Activated naive CD4-positive, alpha-beta T cell treated with anti-CD3 and anti-CD28 coated beads, Interleukin-2, amount 50 U/mL, for 72 hours (primary cell): ENCODE measurements at regions not wholly inside any gene's neighbourhood (a gene's known extent, or its start where the extent isn't known, plus 50 kb on each side); places are given as distances from the start of the nearest gene placed in this dataset.
A peak's percentile ranks its signal among the peaks of the same experiment; 100 is the strongest.

Experiments
- ATAC-seq, 2 donors: fragments of 150-1000 bp; cut with Tn5 transposase; 2 replicates each; pipeline ENCODE4 v1.10.0; 2021; ENCODE audit warnings: mild to moderate bottlenecking in 2 of 2, moderate library complexity in 2 of 2
- DNase-seq, 2 donors: peaks; one replicate each; pipeline ENCODE4 v3.0.0; 2021 to 2022; ENCODE audit warnings: low spot score in 2 of 2
- H3K27ac Mint-ChIP-seq, 2 donors: one replicate each; pipeline ENCODE4 v1.8.0; 2022; ENCODE audit warnings: mild to moderate bottlenecking in 2 of 2, mixed read lengths in 2 of 2
- H3K36me3 Mint-ChIP-seq, 2 donors: one replicate each; pipeline ENCODE4 v1.8.0; 2022; ENCODE audit warnings: mixed read lengths in 2 of 2
- H3K9me3 Mint-ChIP-seq, 2 donors: one replicate each; pipeline ENCODE4 v1.8.0; 2022; ENCODE audit warnings: mixed read lengths in 2 of 2

DNA sequence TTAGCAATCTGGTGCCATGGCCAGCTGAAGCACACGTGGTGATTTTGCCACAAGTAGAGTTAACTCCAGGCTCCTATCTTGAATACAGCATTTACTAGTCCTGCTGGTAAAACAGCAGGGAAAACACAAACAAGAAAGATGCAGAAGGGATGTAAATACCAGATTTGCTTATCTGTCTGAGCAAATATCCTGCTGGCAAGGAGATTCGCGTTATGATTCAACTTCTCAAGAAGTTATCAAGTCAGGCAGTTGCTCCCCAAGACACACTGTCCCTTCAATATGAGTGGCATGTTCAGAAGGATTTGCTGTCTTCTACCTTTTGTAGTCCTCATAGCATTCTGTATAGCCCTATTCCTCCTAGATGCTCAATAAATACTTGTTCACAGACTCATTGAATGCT is 171.2 kb upstream of the EGLN3 start:
- ATAC-seq (no peak), DNase-seq (no peak)
- H3K9me3 Mint-ChIP-seq = no peaks in the 10 kb centered on the region
- H3K36me3 Mint-ChIP-seq = no peaks in the 10 kb centered on the region
- H3K27ac Mint-ChIP-seq = no peak overlapping the region

DNA sequence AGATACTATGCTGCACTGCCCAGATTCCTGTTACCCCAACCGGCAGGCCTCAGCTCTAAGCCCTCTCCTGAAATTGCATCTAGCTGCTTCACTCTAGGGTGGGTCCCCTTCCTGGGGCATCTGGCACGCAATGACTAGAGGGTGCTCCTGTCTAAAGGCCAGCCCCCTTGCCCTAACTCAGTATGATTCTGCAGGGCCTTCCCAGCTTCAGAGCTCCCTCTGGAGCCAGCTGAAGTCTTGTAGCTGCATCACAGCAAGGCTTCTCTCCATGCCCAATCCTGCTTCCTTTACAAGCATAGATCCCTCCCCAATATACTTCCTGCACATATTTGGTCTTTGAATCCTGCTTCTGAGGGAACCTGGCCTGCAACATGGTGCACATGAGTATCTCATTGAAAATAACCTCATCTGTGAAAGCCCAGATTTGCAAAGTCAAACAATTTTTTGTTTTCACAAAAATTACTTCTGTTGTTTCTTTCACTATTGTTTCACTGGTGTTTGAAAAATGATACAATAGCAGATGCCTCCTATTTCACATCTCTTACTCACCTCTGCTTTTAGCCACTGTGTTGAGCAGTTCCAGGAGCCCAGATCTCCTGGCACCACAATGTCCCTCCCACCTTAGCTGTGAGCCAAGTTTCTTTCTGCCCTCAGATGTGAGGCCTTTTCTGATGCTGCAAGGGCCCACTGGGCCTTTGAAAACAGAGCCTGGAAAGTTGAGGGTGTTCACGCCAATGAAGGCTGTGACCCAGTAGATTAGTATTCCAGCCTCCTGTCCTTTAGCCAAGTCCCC is 169.5 kb upstream of the EGLN3 start:
- no peak for DNase-seq
- ATAC-seq = peak in 1 of 2 donors; percentile 68
- Mint-ChIP-seq H3K27ac (no peak overlapping the region), H3K36me3 (no peaks in the 10 kb centered on the region), H3K9me3 (peaks cover 0 to 5% of the 10 kb centered on the region in 2 donors)

DNA sequence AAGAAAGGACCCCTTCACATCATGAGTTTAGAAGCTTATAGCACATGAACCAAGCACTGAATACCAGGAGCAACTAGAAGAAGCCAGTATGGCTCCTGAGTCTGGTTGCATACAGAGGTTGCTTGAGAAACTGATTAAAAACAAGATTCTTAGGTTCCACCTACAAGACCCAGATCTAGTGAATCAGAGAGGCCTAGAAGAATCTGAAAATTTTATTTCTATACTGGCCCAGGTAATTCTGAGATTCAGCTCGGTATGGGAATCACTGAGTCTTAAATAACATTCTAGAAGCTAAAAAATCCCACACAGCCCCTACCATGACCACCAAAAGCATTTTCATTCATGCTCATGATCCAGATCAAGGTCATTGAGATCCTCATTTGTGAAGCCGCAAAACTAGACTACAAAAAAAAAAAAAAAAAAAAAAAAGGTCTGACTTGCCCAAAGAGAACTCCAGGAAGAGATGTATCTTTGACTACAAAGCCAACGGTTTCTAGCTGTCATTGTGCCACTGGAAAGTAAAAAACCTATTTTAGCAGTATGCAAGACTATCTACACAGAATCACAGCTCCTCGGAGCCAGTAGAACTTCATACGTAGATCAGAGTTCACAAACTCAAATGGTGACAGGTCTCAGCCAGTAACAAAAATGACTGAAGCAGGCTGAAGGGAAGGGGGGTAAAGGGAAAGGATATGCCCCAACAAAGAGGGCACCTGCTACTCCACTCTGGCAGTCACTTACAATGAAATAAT is 168.4 kb upstream of the EGLN3 start:
- Mint-ChIP-seq H3K36me3 (no peaks in the 10 kb centered on the region), H3K27ac (no peak overlapping the region), H3K9me3 (peaks cover 0 to 5% of the 10 kb centered on the region in 2 donors)
- DNase-seq (no peak), ATAC-seq (peak; percentile 46 to 89)

DNA sequence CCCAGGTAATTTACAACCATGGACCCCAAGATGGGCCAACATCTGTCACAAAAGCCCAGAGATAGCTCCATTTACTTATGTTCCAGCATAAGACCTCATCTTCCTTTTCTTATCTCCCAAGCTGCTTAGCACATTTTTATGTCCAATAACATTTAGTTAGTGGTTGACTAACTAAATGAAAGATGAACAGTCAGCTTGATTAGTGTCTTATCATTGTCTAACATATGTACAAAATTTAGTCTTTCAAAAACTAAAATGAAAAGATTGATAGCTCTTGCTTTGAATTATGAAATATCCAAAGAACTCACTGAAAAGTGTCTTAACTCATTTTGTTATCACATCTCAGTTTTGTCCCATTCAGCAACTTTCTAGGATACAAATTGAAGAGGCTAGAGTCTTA is 163.1 kb upstream of the EGLN3 start:
- no peak overlapping the region for H3K27ac Mint-ChIP-seq
- ATAC-seq (no peak), DNase-seq (no peak)
- H3K36me3 Mint-ChIP-seq = no peaks in the 10 kb centered on the region
- H3K9me3 Mint-ChIP-seq = peaks cover 0 to 15% of the 10 kb centered on the region in 2 donors

DNA sequence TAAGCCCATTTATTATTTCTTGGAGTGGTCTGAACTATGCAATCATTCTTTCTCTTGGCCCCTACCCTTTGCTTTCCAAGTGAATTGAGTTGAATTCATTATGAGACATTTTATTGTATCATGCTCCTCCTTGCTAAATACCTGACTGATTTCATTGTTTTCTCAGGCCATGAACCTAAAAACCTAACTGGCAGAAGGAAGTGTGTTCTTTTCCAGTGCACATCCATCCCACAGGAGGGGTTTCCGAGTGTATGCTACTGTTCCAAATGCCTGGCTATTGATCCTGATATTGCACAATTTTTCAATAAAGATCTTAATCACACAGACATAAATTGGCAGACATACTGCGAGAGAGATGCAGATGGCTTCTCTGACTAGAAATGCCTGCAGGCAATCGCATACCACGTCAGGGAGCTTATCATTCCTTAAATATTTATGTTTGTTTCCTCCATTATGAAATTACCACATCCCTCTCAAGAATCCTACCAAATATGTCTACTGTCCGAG is 162.2 kb upstream of the EGLN3 start:
- DNase-seq (no peak), ATAC-seq (no peak)
- peaks cover 0 to 15% of the 10 kb centered on the region in 2 donors for H3K9me3 Mint-ChIP-seq
- H3K27ac Mint-ChIP-seq = no peak overlapping the region
- no peaks in the 10 kb centered on the region for H3K36me3 Mint-ChIP-seq

DNA sequence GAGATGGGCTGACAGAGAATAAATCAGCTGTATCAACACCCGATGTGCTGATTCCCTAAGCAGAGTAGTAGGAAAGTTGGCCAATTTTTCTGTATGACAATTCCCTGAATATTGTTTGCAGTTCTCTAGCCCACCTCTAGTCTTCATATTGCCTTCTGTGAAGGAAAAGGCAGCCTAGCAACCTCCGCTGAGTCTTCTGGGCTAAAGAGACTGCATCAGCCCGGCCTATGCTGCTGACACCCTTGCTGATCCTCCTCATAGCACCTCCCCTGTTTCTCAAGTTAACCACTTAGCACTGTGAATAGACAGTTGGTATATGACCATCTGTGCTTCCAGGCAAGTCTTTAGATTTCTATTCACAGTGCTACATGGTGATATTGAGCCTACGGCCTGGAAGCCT is 161.1 kb upstream of the EGLN3 start:
- ATAC-seq (no peak), DNase-seq (no peak)
- Mint-ChIP-seq H3K27ac (no peak overlapping the region), H3K36me3 (no peaks in the 10 kb centered on the region), H3K9me3 (peaks cover 0 to 15% of the 10 kb centered on the region in 2 donors)

DNA sequence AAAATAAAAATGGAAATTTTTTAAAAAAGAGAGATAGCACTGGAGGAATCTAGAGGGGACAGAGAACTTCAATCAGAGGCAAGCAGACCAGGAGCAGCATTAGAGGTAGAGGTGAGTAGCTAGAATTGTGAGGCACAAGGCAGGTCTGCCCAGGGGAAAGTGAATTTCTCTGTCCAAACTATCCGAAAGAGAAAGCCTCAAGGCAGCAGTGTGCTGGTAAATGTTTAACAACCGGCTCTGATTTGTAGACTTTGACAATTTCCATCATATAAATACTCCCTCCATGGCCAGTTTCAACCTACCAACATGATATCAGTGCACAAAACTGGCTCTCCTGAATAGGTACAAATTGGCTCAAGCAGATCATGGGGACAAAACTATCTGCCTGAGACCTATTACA is 160.6 kb upstream of the EGLN3 start:
- peaks cover 0 to 15% of the 10 kb centered on the region in 2 donors for H3K9me3 Mint-ChIP-seq
- ATAC-seq (no peak), DNase-seq (no peak)
- H3K36me3 Mint-ChIP-seq = no peaks in the 10 kb centered on the region
- no peak overlapping the region for H3K27ac Mint-ChIP-seq

DNA sequence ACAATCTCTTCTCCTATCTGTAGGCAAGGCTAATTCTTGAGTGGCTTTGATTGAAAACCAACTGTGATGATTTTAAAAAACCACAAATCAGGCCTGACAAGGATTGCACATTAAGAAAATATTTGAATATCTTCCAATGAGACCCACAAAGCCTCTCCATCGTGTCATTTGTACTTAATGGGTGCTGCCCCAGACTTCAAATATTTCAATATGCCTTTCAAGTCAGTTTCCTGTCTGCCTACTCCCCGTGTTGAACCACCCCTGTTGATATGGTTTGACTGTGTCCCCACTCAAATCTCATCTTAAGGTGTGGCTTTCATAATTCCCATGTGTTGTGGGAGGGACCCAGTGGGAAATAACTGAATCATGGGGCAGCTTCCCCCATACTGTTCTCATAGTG is 159.7 kb upstream of the EGLN3 start:
- ATAC-seq = peak in 1 of 2 donors; percentile 32

DNA sequence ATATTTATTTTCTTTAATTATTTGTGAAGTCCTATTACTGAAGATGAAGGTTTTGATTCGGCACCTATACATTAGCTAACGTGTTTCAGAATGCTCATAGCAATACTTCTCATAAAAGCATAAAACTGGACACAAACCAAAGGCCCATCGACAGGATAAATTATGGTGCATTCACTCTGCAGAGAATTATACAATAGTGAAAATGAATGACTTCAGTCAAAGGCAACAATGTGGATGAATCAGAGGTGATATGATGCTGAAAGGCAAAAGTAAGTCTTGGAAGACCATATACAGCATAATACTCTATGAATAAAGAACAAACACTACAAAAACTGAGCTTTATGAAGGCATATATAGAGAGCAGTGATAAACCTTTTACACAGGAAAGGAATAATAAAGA is 156.6 kb upstream of the EGLN3 start:
- DNase-seq (no peak), ATAC-seq (no peak)
- H3K36me3 Mint-ChIP-seq = no peaks in the 10 kb centered on the region
- H3K27ac Mint-ChIP-seq = no peak overlapping the region
- H3K9me3 Mint-ChIP-seq = peaks cover 0 to 10% of the 10 kb centered on the region in 2 donors

More for the DNA sequence above, 159.7 kb upstream of the EGLN3 start:
- Mint-ChIP-seq H3K36me3 (no peaks in the 10 kb centered on the region), H3K27ac (no peak overlapping the region), H3K9me3 (peaks cover 0 to 10% of the 10 kb centered on the region in 2 donors)
- no peak for DNase-seq

DNA sequence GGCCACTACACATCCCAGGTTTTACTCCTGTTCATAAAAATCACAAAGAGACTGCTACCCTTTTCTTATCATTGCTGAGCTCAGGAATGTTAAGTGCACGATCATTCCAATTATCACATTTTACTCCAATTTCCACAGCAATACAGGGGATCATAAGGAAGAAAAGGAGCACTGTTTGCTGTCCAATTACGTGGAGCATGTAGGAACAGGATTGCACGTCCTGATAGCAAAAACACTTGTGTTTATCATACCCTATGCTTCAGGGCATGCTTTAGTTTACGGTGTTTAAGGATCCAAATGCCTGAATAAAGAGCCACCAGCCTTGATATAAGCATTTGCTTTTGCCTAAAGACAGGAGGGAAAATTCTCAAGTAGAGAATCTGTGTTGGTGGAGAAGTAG is 155.4 kb upstream of the EGLN3 start:
- H3K27ac Mint-ChIP-seq = no peak overlapping the region
- H3K9me3 Mint-ChIP-seq = peaks cover 0 to 10% of the 10 kb centered on the region in 2 donors
- no peaks in the 10 kb centered on the region for H3K36me3 Mint-ChIP-seq
- no peak for ATAC-seq
- DNase-seq = no peak

DNA sequence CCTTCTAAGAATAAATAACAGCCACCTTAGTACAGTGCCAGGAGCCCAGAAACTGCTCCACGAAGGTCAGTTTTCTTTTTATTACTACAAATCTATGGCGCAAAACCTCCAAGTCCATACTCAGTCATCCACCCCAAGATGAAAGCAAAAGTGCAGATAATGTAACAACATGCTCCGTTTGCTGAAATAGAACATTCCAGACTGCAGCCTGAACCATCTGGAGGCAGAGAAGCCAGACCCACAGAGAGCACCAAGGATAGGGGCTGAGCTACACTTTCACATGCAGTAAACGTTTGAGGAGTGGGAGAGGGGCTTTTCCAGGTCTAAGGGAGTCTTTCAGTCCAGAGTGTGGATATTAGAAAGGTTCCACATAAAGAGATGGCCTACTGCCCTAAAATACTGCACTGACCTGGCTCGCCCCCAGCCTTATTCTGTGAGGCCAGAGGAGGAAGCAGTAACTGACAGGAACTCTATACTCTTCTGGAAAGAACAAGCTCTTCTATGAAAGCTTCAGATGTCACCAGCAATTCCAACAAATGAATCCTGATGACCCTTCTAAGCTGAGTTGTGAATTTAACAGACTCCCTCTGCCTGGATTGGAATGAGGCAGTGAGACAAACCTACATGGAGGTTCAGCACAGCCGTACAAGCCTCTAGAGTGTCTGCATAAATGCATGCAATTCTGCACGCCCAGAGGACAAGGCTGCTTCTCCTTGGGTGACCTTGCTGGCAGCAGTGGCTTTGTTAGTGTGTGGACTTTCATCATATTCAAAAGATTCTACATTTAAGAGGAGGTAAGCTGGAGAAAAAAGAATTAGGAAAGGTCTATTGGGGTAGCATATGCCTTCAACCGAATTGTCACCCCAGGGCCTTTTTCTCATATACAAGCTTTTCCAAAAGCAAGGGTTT is 153.9 kb upstream of the EGLN3 start:
- H3K27ac Mint-ChIP-seq = no peak overlapping the region
- no peak for DNase-seq
- H3K9me3 Mint-ChIP-seq = no peaks in the 10 kb centered on the region
- H3K36me3 Mint-ChIP-seq = no peaks in the 10 kb centered on the region
- ATAC-seq = no peak

DNA sequence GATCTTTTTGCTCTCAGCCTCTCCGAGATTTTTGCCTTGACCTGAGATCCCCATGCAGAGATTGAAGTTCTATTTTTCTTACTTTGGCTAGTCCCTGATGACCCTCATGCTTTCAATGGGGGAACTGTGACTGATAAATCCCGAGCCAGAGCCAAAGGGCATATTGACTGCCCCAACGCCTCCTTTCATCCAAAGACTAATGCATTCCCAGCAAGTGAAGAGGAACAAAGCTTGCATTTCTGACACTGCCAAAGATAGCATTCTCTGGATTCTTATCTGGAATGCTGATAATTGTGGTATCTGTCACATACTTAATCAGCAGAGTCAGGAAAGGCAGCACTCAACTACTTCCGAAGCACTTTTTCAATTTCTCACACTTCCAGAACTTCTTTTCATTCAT is 152.3 kb upstream of the EGLN3 start:
- ATAC-seq = no peak
- no peak for DNase-seq
- no peaks in the 10 kb centered on the region for H3K9me3 Mint-ChIP-seq
- H3K36me3 Mint-ChIP-seq = no peaks in the 10 kb centered on the region
- H3K27ac Mint-ChIP-seq = no peak overlapping the region

DNA sequence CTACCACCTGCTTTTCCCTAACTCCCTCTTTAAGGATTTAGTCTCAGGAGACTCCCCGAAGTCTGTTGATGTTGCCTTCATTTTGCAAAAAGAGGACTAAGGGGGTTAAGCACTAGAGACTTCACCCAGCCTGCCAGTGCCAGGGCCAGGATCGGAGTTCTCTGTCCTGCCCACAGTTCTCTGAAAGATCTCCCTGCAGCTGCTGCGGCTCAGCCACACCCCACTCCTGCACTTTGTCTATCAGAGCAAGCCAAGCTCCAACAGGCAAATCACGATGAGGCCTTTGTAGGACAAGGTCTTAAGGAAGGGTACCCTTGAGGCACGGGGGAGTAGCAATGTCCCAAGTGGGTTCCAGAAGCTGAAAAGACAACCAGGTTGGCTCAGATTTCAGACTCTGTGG is 148.8 kb upstream of the EGLN3 start:
- H3K9me3 Mint-ChIP-seq = no peaks in the 10 kb centered on the region
- H3K27ac Mint-ChIP-seq = no peak overlapping the region
- ATAC-seq = no peak
- no peak for DNase-seq
- H3K36me3 Mint-ChIP-seq = no peaks in the 10 kb centered on the region

DNA sequence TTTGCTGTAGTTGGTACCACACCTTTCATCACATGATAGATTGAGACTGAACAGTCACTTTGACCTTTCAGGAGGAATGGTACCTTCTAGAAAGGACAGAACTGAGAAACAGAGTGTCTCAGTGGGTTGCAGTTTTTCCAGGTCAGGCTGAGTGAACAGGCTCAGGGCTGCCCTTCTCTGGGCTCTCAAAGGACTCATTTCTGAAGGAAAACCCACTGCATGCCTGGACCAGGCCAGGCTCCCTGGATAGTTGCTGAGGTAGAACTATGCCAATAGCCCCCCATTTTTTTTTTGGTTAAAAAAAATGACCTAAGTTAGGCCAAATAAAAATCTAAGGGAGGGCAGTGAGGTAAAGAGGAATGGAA is 148.1 kb upstream of the EGLN3 start:
- ATAC-seq = no peak
- no peaks in the 10 kb centered on the region for H3K36me3 Mint-ChIP-seq
- DNase-seq = no peak
- no peak overlapping the region for H3K27ac Mint-ChIP-seq
- no peaks in the 10 kb centered on the region for H3K9me3 Mint-ChIP-seq

DNA sequence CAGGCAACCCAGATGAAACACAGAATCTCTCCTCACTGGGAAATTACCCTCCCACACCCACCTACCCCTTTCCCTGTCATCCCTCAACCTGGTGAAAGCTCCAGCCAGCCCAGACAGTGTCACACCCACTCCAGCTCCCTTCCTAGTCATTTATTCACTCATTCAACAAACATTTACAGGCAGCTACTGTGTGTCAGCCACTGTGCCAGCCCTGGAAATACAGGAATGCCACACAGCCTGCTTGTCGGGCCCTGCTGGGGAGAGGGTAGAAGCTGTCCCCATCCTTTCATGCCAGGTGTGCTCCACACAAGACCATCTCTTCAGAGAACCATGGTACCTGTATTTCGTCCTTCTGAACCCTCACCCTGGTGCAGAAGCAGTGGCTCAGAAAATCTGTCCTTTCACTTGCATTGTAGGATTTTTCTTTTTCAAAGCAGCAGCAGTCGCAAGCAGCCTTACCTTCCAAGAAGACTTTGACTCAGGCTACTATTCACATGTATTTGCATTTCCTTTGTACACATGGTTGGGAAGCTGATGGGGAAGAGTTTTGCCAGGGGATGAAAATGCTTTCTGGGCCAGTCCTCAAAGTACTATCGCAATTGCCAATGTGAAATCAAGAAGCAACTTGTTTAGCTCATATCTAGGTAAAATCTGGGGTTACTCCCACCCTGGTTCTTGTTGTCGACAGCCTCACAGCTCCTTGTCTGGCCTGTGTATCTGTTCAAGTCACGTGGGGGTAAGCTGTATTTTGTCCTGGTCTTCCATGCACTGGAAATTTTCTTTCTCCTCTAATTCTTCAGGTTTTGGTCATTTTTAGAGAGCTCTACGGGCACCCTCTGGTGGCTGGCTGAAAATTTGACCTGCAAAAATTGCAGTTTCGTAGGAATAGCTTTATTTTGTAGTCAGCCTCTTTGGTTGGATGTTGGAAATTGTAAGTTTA is 147.4 kb upstream of the EGLN3 start:
- Mint-ChIP-seq H3K36me3 (no peaks in the 10 kb centered on the region), H3K27ac (no peak overlapping the region), H3K9me3 (no peaks in the 10 kb centered on the region)
- no peak for DNase-seq
- no peak for ATAC-seq

DNA sequence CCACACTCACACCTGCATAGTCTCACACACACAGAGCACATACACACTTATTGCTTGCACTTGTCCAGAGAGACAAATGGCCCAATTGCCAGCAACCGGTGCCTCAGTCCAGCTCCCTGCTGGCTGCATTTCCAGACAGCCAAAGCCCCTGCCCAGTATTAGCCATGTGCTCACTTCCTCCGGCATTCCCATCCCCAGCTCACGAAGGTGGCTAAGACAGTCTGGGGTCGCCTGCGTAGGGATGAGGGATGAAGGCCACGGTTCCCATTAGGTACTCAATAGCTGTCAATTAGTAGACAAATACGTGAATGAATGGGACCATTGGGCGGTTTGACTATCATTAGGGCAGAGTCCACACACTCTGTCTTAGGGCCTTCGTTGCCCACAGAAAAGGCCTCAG is 146.8 kb upstream of the EGLN3 start:
- H3K36me3 Mint-ChIP-seq = no peaks in the 10 kb centered on the region
- H3K9me3 Mint-ChIP-seq = no peaks in the 10 kb centered on the region
- H3K27ac Mint-ChIP-seq = no peak overlapping the region
- ATAC-seq = no peak
- DNase-seq = no peak
